ENCODE measurements at regions not wholly inside any gene's neighbourhood (a gene's known extent, or its start where the extent isn't known, plus 50 kb on each side); places are given as distances from the start of the nearest gene placed in this dataset.
A peak's percentile ranks its signal among the peaks of the same experiment; 100 is the strongest.

- H3K4me3 ChIP-seq (ENCODE audit: low read length) = no peak overlapping the region
Measured at GRCh38 chr16:24482681-24483202, 56.6 kb upstream of the RBBP6 start.

GRCh38 chr16:24488045-24488444, 51.3 kb upstream of the RBBP6 start:
- H3K56ac ChIP-seq (ENCODE audit: low read length) = no peak overlapping the region
- H2BK15ac ChIP-seq (replicated peaks; ENCODE audit: low read depth) = no peak overlapping the region
- no peak overlapping the region for H3K18ac ChIP-seq (ENCODE audit: low read length)
- no peak overlapping the region for H4K8ac ChIP-seq (ENCODE audit: low read depth, low read length)
- no peak overlapping the region for H3K4ac ChIP-seq (ENCODE audit: low read depth, low read length)
- no peak overlapping the region for H3K27ac ChIP-seq (ENCODE audit: low read depth, low read length)
- H4K5ac ChIP-seq (ENCODE audit: low read length) = no peak overlapping the region
- H2BK5ac ChIP-seq (ENCODE audit: low read length) = no peak overlapping the region
- H2AK5ac ChIP-seq (ENCODE audit: low read length) = no peak overlapping the region
- H3K9ac ChIP-seq (ENCODE audit: low read length) = no peak overlapping the region
- no peaks in the 10 kb centered on the region for H3K79me1 ChIP-seq (ENCODE audit: low read length)
- no peaks in the 10 kb centered on the region for H3K27me3 ChIP-seq (ENCODE audit: insufficient read depth, low read length, poor library complexity)
- H2BK120ac ChIP-seq (ENCODE audit: low read depth, low read length) = no peak overlapping the region
- no peak overlapping the region for H3K4me2 ChIP-seq (ENCODE audit: low read length)
- no peaks in the 10 kb centered on the region for H3K36me3 ChIP-seq (ENCODE audit: control insufficient read depth, insufficient read depth, low read length)
- H3K23ac ChIP-seq (ENCODE audit: low read length) = no peak overlapping the region
- no peak for DNase-seq
- no peaks in the 10 kb centered on the region for H3K79me2 ChIP-seq (ENCODE audit: control insufficient read depth, insufficient read depth, low read length)
- WGBS (ENCODE audit: extremely low coverage, insufficient coverage, low lambda C conversion rate) = no CpG with 5 or more reads among the region's 2 CpGs
- H3K4me3 ChIP-seq (ENCODE audit: low read length) = no peak overlapping the region
- no peaks in the 10 kb centered on the region for H3K4me1 ChIP-seq (ENCODE audit: control insufficient read depth, low read depth, low read length)

More at GRCh38 chr16:24482681-24483202, 56.6 kb upstream of the RBBP6 start:
- H4K8ac ChIP-seq (ENCODE audit: low read depth, low read length) = no peak overlapping the region
- H3K36me3 ChIP-seq (ENCODE audit: control insufficient read depth, insufficient read depth, low read length) = no peaks in the 10 kb centered on the region
- no peaks in the 10 kb centered on the region for H3K27me3 ChIP-seq (ENCODE audit: insufficient read depth, low read length, poor library complexity)
- no peak overlapping the region for H2AK5ac ChIP-seq (ENCODE audit: low read length)
- H3K4me1 ChIP-seq (ENCODE audit: control insufficient read depth, low read depth, low read length) = peaks cover 2% of the 10 kb centered on the region
- H3K9ac ChIP-seq (ENCODE audit: low read length) = no peak overlapping the region
- H3K4ac ChIP-seq (ENCODE audit: low read depth, low read length) = no peak overlapping the region
- no CpG with 5 or more reads among the region's 4 CpGs for WGBS (ENCODE audit: extremely low coverage, insufficient coverage, low lambda C conversion rate)
- no peak overlapping the region for H3K4me2 ChIP-seq (ENCODE audit: low read length)
- no peak overlapping the region for H4K5ac ChIP-seq (ENCODE audit: low read length)
- no peak overlapping the region for H2BK15ac ChIP-seq (replicated peaks; ENCODE audit: low read depth)
- H2BK5ac ChIP-seq (ENCODE audit: low read length) = no peak overlapping the region
- DNase-seq = peak; percentile 90
- no peaks in the 10 kb centered on the region for H3K79me1 ChIP-seq (ENCODE audit: low read length)
- no peak overlapping the region for H3K18ac ChIP-seq (ENCODE audit: low read length)
- no peaks in the 10 kb centered on the region for H3K79me2 ChIP-seq (ENCODE audit: control insufficient read depth, insufficient read depth, low read length)
- no peak overlapping the region for H3K27ac ChIP-seq (ENCODE audit: low read depth, low read length)
- no peak overlapping the region for H2BK120ac ChIP-seq (ENCODE audit: low read depth, low read length)
- H3K56ac ChIP-seq (ENCODE audit: low read length) = no peak overlapping the region
- H3K23ac ChIP-seq (ENCODE audit: low read length) = no peak overlapping the region
